Ammon's horn (tissue), 1 donor: ENCODE measurements at regions not wholly inside any gene's neighbourhood (a gene's known extent, or its start where the extent isn't known, plus 50 kb on each side); places are given as distances from the start of the nearest gene placed in this dataset.

Experiments
- DNase-seq: peaks from one replicate; pipeline ENCODE4 v3.0.0-alpha.2; 2016; ENCODE audit warnings: low spot score

DNA sequence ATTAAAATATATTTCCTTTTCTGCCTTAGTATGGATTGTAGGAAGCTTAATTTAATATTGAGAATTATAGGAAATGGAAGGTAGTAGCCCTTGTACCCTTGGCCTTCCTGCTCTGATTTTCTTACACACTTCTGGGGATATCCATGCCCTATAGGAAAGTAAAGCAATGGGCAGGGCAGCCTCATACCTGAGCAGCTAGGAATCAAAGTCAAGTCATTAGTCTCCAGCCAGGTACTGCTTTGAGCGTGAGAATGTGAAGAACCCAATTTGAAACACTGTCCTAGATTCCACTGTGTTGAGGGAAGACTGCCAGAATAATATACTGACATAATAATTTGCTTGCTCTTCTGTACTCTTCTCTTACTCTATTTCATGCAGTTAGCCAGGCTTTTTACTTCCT lies 51.0 kb upstream of the L3MBTL3 start:
- no peak for DNase-seq

DNA sequence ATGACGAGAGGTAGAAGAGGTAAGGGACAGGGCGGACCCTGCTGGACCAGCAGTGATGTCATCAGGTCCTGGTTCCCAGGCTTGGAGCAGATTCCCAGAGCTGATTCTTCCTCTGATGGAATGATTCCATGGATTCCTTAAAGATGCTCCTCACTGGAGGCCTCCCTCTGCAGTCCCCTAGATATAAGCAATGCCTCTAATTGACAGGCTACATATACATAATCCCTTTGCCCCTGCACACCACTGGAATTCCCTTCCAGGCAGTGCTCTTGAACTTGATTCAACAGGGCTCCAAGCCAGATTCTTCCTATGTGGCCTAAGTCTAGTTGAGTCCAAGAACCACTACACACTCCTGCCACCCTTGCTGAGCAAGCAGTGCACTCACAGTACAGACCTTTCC lies 52.3 kb upstream of the L3MBTL3 start:
- no peak for DNase-seq

DNA sequence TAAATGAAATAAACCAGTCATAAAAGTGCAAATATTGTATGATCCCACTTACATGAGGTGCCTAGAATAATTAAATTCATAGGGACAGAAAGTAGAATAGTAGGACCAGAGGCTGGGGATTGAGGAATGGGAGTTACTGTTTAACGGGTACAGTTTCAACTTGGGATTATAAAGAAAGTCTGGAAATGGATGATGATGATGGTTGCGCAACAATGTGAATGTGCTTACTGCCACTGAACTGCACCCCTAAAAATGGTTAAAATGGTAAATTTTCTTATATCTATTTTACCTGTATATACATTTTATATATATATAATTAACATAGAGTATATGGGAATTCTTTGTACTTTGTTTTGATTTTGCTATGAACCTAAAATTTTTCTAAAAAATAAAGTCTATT lies 53.3 kb upstream of the L3MBTL3 start:
- no peak for DNase-seq

DNA sequence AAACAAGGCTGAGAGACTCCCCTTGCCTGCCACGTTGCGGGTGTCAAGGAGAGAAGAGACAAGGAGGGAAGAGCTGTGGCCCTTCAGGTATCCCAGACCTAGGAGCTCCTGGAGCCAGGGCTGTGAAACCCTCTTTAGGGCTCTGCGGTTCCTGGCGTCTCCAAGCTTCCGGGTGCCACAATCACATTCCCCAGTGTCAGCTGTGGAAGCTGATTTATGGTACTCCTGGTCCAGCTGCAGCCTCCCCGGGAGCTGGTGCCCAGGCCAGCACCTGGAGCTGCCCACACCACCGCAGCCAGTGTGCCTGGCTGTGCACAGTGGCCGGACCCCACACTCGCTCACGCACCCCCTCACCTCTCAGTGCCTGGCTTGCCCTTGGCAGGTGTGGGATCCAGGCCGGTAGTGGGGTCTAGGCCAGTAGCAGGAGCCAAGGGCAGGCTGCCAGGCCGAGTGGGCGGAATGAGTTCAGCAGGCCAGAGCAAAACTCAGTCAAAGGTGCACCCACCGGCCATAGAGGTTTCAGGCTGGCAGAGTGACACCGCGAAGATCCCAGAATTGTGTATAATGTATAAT lies 58.9 kb upstream of the L3MBTL3 start:
- DNase-seq = no peak

DNA sequence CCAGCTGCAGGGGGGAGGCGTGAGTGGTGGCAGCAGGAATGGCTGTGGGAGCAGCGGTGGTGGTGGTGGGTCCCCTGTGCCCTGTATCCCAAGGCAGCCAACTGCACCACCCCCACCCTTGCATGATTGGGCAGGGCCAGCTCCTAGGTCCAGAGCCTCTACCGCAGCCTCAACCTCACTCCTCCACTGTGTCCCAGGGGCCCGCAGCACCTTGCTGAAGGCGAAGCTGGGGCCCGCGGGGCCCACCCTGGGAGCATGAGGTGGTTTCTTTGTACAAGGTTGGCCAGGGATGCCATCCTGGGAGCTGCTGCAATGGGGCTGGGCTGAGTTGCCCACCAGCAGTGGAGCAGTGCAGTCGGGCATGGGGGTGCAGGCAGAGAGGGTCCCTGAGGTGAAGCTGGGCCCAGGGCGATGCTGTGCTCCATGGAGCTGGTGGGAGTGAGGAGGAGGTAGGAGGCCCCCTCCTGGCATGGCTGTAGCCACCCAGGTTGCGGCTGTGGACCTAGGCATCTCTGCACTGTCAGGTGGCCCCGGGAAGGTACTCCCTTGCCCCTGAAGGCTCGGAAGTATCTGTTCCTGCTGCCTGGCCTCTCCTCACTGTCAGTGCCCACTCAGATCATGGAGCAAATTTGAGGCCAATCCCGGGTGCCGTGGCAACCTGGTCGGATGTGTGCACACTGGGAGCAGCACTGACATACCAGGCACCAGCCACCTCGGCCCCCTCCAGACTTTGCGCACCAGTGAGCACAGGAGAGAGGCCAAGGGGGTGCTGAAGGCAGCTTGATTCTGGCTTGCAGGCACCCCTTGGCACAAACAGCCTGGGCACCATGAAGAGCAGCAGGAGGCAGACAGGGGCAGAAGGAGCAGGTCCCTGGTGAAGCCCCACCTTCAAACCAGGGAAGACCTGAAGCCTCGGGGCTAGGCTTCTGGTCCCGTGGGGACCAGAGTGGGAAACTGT lies 60.2 kb upstream of the L3MBTL3 start:
- DNase-seq = no peak

DNA sequence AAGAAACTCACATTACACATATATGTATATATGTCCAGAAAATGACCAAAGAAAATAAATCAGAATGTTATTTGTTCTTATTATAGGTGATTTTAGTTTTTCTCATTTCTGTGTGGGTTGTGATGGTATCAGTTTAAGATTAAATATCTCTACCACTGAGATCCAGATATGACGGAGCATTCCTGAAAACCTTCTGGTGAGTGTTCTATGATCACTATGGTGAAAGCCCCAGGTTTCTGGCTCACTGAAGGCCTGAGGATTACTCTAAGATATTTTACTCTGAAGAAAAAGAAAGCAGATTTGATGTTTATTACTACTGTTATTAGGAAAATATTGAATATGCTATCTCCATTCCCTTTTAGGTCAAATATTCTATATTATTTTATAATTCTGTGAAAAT lies 62.8 kb upstream of the L3MBTL3 start:
- DNase-seq = no peak

DNA sequence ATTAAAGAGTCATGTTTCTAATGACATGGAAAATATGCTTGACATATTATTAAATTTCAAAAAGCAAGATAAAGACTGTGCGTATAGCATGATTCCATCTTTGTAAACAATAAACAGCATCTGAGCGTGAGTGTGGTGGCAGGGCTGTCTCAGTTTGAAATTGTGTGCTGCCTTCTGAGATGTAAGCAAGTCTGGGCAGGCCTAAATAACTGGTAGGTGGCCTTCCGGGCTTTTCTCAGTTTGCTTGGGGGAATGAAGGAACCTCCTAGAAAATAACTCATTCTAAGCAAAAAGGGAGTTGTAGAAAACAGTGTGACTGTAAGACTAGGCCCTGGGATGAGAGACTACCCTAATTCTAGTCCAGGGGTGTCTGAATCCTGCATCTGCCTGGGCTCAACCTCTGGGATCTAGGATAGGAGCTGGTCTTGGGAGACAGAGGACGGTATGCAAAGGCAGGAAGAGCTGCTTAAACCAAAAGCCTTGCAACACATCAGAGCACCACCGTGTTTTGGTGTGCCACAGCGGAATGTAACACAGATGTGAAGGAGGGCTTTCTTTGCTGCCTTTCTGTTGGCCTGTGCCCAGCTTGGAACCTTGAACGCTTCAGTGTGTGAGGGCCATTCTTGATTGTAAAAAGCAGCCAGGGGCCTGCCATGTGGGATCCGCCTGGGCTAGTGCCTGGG lies 63.5 kb upstream of the L3MBTL3 start:
- DNase-seq = no peak

DNA sequence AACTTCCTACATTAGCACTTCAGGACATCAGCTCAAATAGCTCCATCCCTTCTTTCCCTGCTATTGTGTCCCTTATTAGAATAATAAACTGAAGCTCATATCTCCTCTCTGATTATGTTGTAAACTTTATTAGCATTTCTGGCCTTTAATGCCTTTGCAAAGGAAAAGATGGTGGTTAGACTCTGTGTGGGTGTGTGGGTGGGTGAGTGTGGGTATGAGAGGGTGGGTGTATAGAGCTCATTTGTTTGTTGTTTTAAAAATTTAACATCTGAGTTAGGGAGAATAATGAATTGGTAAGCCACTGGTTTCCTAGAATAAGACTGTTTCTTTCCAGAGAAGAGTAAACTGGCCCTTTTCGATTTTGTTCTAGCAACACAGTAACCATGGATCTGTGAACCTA lies 70.6 kb upstream of the L3MBTL3 start:
- no peak for DNase-seq

DNA sequence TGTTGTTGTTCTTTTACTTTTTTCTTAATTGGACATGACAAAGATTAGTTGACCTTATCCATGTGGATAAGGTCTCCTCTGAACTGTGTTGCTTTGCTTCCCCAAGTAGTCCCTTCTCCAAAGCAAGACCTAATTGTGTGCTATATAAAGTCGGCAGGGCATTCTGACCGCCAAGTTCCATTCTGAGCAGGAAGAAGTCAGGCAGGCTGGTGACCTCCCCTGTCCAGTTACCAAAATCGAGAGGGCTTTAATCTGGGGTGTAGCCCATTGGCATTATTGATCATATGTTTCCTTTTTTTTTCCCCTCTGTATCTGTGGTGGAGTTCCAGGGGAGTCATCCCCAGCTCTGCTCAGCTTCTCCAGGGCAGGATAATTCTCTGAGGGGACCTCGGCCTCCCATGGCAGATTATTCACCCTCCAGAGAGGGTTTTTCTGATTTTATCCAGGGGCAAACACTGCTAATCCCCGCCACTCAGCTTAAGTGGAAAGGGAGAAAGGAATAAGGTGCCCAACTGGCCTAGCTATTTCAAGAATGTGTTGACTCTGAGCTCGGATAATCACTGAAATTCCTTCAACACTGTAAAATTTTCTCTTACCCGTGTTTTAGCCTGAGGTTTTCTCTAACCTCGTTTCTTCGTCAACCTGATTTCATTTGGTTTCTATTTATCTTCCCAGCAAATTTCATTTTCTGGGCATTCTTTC lies 71.8 kb upstream of the L3MBTL3 start:
- no peak for DNase-seq

DNA sequence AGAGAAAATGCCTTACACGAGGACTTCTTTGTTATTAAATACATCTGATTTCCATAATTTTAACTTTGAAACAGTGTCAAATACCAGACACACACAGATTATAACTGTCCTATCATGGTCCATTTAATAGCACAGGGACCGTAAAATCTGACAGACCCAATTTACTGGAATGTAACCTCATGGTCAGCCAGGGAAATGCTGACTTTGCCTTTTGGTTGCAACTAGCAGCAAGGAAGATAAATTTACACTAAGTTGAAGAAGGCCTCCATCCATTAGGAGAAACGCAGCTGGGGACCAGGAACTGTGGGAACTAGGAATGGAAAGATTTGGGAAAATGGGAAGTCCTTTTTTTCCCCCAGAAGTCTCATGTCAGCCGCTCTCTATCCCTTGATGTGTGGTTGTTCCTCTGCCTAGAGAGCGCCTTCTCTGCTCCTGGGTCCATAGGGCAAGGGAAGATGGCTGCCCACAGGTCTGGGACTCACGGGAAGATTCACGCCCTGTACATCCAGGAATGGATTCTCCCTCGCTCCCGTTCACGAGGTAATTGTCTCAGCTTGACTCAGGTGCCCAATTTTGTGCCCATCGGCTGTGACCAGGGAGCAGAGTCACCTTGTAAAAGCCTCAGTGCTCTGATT lies 74.6 kb upstream of the L3MBTL3 start:
- DNase-seq = no peak

DNA sequence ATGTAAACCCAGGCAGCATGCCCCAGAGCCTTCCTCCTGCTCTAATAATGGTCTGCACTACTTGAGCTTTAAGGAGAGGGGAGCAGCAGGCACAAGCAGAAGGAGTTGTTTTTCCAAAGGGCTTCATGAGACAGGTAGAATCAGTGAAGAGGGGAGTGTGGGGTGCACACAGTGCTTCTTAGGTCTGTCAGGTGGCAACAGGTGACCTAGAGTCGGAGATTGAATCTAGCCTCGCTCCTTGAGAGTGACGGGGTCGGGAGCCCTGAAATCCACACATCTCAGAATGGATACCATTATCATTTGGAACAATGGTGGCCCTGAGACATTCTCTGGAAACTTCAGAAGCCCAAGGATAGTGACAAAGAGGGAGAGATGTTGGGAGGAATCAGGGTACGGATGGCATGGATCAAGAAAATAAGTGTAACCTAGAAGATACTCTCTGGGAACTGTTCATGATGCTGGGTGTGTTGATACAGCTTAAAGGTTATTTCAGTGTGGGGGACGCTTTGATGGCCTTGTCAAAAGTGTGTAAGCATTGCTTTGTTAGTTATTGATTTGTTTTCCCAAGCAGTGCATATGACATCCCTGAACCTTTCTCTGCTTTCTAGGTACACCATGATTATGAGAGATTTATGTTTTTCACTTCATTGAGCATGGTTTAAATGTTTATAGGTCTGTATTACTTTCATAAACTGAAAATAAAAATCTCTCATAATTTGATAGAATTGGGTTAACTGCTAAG lies 77.8 kb upstream of the L3MBTL3 start:
- no peak for DNase-seq

DNA sequence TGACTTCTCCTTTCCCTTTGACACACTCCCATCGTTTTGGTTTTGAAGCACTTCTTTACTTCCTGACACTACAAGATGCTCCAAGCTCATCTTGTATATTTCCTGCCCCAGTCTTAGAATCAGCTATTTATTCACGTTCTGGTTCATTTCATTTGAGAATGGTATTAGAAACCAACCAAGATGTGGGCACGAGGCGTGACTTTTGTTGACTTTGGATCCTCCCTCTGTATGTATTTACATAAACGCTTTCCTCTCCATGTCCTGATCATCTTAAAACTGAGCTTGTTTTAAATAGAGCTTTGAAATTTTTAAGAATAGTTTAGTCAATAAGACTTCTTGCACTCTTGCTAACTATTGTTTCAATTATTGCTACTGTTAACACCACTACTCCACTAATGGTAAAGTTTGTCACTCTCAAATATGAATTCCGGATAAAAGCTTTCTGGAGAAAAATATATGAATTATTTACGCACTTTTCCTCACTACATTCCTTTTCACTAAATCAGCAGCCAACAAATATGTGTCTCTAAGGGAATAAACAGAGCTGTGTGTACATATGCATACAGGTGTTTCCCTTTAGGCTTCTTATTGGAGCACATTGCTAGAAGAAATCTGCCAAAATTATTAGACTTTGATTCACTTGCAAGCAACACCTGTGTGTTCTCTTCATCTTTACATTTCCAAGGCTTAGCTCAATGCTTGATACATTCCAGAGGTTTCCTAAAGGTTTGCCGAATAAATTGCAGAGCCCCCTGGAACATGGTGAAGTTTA lies 77.3 kb upstream of the TMEM244 start:
- DNase-seq = no peak

DNA sequence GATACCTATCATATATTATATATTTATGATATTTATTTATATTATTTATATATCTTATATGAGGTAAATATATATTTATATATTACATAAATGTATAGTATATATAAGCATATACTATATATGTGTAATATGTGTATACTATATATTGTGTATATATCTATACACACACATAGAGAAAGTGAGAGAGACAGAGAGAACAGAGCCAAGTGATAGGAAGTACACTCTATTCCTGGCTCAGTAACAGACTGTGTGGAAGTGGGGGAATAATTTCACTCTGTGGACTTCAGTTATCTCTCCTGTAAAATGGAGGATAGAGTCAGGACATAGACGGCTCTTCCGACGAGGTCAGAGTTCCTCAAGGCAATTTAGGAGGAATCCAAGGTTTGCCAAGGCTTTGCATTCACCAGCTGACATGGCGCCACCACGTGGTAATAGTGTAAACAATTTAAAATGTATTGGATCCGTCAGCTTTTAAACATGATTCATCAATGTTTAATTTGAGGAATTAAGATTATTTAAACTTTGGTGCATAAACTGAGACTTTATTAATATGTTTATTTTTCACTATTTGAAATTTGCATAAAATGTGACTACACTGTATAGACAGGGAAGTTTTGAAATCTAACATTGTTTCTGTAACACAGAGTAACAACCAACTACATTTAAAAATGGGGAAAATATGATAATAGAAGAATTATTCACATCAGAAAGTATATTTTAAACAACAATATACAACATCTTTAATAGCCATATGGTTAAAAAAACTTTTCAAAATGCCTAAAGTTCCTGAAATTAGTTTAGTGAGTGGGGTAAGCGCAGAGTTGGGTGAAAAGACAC lies 75.4 kb upstream of the TMEM244 start:
- peak; percentile 80 for DNase-seq

DNA sequence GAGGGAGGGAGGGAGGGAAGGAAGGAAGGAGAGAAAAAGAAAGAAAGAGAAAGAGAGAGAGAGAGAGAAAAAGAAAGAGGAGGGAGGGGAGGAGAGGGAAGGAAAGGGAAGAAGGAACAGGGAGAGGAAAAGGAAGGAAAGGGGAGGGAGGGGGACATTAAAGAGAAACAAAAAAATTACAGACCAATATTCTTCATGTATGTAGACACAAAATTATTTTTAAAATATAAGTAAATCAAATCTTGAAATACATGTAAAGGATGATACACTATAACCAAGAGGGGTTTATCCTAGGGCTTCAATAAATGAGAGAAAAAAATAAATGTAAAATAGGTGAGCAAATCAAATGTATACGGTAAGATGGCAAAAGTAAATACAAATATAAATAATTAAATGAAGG lies 71.2 kb upstream of the TMEM244 start:
- DNase-seq = no peak

DNA sequence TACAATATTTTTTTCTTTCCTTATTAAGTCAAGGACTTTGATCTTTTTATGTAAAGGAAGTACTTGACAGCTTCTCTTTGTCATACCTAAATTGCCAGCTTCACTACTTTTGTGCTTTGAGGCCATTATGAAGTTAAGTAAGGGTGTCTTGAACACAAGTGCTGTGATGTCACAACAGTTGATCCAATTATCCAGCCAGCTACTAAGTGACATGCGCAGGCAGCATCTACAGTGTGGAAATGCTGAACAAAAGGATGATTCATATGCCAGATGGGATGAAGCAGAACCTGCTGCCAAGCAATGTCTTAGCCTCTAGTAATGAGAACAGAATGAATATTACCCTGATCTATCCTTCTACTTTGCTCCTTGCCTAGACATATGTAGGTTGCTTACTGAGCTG lies 68.3 kb upstream of the TMEM244 start:
- DNase-seq = peak; percentile 89

DNA sequence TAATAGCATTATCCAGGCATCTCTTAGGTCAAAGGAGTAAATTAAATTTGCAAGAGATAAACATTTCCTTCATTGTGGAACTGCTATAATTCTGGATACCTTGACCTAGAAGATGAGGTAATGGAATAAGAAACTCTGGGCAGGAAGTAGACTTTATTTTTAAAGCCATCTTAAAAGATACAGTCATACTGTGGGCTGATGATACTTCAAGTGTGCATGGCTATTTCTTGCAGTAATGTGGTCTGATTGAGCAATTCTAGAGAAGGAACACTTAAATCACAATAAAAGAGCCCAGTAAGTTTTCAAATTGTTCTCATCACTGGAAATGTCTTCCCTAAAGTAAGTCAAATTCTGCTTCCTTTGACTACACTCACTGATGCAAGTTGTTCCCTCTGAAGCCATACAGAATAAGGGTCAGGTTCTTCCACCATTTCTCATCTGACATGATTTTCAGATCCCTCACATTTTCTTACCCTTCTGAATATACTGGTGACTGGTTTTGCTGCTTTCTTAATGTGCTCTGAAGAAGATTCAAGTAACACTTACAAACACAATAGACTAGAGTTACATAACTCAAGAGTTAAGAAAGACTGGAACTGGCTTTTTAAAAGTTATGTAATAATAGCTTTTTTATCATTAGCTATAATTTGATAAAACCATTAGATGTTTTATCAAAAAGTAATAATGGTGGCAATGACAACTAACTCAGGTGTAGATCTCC lies 62.6 kb upstream of the TMEM244 start:
- no peak for DNase-seq

DNA sequence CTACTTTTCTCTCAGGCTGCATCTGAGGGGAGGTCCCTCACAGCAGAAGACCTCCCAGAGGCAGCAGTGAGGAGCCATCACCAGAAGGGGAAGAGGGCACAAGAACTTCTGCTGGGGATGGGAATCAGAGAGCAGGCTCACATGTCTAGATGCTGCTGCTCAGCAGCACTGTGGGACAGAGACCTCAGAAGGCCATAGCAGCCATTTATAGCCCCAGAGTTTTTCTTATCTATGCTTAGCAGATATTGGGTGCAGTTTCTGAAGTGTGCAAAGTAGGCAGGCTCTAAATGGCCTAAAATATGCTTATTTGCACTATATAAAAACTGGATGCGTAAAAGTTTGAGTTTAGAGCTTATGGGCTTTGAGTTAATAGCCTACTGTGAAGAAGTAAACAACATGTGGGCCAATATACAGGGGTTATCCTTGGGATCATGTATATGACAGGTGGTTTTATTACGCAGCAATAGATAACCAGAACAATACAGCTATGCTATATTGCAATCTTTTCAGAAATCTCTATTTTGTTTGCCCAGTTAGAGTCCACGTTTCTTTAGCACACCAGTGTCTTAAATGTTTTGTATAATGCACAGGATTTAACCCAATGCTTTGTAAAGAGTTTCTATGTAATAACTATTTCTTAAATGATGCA lies 60.2 kb upstream of the TMEM244 start:
- no peak for DNase-seq

DNA sequence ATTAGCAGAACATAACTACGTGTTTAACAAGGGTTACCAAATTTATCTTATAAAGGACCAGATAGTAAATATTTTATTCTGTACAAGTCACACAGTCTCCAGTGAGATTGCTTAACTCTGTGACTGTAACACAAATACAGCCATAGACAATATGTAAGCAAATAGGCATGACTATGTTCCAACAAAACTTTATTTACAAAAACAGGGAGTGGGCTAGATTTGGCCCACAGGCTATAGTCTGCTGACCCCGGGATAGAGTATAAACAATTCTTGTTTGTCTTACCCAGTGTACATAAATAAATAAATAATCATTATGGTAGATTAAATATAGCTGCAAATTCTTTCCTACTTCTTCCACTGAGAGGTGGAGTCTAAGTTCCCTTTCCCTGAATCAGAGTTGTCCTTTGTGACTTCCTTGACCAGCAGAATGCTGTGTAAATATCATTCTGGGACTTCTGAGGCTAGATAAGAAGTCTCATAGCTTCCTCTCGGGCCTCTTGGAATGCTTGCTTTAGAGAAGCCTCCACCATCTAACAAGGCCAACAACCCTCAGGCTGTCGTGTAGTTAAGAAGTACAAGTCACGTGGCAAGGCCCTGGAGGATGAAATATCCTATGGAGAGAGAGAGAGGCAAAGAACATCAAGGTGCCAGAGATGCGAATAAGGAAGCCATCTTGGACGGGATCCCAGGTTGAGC lies 59.1 kb upstream of the TMEM244 start:
- DNase-seq = no peak
